ENCODE measurements at regions not wholly inside any gene's neighbourhood (a gene's known extent, or its start where the extent isn't known, plus 50 kb on each side); places are given as distances from the start of the nearest gene placed in this dataset.

DNA sequence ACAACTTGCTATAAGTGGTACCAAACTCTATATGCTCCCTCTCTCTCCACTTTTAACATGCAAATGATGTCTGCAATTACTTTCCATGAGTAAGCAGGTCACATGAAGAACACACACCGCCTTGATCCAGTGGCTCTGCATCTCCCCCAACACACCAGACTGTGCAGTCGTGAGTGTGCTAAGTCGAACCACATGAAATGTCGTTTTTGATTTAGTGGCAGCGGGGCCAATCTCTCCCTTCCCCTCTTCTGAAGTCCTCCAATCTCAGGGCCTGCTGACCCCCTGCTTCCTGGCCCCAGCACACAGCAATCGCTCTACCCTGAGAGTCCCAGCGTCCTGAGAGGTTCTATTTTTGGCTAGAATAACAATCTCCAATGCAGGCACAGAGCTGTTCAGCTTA, 312.5 kb downstream of the SHQ1 start:
- ATAC-seq: peak; percentile 31
- no peak overlapping the region for H3K27ac Mint-ChIP-seq
- H3K4me2 ChIP-seq: no peak overlapping the region

More for the DNA sequence above, 312.5 kb downstream of the SHQ1 start:
- Mint-ChIP-seq H3K9me3 (peaks cover 3% of the 10 kb centered on the region; the same call in 1 of the 3 replicates), H3K36me3 (ENCODE audit: low read depth) (no peaks in the 10 kb centered on the region), H3K4me1 (peaks cover 19% of the 10 kb centered on the region), H3K4me3 (no peak overlapping the region), H3K27me3 (ENCODE audit: insufficient read depth, low read depth, poor library complexity) (peaks cover 3% of the 10 kb centered on the region)
- Histone ChIP-seq H3K9me2 (ENCODE audit: insufficient read depth) (no peaks in the 10 kb centered on the region; the same call in 1 of the 2 replicates), H3F3A (replicated peaks; ENCODE audit: low read depth) (no peaks in the 10 kb centered on the region), H3K36me3 (ENCODE audit: insufficient read depth) (no peaks in the 10 kb centered on the region), H3K4me1 (ENCODE audit: insufficient read depth) (0 out of 2 replicates have a peak, but pooled peaks cover 6% of the 10 kb centered on the region), H2AFZ (peak overlapping the region; percentile 9), H3K4me3 (no peak overlapping the region), H3K79me2 (replicated peaks; ENCODE audit: insufficient read depth) (no peaks in the 10 kb centered on the region), H3K27me3 (ENCODE audit: insufficient read depth) (no peaks in the 10 kb centered on the region), H3K27ac (ENCODE audit: low read depth) (no peak overlapping the region), H4K20me1 (replicated peaks; ENCODE audit: insufficient read depth) (no peaks in the 10 kb centered on the region)
- no peak for DNase-seq (ENCODE audit: low spot score)
- no peak for TF ChIP-seq ZNF331 (CRISPR knock-in tag; IDR thresholded peaks at IDR 0.05; ENCODE audit: low read depth)
- TF ChIP-seq EZH2 (IDR thresholded peaks at IDR 0.05; ENCODE audit: low read depth, unreplicated experiment): no peak
- no peak for TF ChIP-seq REST (IDR thresholded peaks at IDR 0.05; ENCODE audit: unreplicated experiment)
- TF ChIP-seq CREB1 (CRISPR knock-in tag; IDR thresholded peaks at IDR 0.05; ENCODE audit: low read depth): no peak
- TF ChIP-seq JUNB (IDR thresholded peaks at IDR 0.05; ENCODE audit: unreplicated experiment): no peak
- TF ChIP-seq ZNF114 (CRISPR knock-in tag; IDR thresholded peaks at IDR 0.05): no peak
- TF ChIP-seq, protein P1, sequence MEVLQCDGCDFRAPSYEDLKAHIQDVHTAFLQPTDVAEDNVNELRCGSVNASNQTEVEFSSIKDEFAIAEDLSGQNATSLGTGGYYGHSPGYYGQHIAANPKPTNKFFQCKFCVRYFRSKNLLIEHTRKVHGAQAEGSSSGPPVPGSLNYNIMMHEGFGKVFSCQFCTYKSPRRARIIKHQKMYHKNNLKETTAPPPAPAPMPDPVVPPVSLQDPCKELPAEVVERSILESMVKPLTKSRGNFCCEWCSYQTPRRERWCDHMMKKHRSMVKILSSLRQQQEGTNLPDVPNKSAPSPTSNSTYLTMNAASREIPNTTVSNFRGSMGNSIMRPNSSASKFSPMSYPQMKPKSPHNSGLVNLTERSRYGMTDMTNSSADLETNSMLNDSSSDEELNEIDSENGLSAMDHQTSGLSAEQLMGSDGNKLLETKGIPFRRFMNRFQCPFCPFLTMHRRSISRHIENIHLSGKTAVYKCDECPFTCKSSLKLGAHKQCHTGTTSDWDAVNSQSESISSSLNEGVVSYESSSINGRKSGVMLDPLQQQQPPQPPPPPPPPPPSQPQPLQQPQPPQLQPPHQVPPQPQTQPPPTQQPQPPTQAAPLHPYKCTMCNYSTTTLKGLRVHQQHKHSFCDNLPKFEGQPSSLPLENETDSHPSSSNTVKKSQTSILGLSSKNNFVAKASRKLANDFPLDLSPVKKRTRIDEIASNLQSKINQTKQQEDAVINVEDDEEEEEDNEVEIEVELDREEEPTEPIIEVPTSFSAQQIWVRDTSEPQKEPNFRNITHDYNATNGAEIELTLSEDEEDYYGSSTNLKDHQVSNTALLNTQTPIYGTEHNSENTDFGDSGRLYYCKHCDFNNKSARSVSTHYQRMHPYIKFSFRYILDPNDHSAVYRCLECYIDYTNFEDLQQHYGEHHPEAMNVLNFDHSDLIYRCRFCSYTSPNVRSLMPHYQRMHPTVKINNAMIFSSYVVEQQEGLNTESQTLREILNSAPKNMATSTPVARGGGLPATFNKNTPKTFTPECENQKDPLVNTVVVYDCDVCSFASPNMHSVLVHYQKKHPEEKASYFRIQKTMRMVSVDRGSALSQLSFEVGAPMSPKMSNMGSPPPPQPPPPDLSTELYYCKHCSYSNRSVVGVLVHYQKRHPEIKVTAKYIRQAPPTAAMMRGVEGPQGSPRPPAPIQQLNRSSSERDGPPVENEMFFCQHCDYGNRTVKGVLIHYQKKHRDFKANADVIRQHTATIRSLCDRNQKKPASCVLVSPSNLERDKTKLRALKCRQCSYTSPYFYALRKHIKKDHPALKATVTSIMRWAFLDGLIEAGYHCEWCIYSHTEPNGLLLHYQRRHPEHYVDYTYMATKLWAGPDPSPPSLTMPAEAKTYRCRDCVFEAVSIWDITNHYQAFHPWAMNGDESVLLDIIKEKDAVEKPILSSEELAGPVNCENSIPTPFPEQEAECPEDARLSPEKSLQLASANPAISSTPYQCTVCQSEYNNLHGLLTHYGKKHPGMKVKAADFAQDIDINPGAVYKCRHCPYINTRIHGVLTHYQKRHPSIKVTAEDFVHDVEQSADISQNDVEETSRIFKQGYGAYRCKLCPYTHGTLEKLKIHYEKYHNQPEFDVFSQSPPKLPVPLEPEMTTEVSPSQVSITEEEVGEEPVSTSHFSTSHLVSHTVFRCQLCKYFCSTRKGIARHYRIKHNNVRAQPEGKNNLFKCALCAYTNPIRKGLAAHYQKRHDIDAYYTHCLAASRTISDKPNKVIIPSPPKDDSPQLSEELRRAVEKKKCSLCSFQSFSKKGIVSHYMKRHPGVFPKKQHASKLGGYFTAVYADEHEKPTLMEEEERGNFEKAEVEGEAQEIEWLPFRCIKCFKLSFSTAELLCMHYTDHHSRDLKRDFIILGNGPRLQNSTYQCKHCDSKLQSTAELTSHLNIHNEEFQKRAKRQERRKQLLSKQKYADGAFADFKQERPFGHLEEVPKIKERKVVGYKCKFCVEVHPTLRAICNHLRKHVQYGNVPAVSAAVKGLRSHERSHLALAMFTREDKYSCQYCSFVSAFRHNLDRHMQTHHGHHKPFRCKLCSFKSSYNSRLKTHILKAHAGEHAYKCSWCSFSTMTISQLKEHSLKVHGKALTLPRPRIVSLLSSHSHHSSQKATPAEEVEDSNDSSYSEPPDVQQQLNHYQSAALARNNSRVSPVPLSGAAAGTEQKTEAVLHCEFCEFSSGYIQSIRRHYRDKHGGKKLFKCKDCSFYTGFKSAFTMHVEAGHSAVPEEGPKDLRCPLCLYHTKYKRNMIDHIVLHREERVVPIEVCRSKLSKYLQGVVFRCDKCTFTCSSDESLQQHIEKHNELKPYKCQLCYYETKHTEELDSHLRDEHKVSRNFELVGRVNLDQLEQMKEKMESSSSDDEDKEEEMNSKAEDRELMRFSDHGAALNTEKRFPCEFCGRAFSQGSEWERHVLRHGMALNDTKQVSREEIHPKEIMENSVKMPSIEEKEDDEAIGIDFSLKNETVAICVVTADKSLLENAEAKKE (CRISPR knock-in tag; IDR thresholded peaks at IDR 0.05): no peak
- TF ChIP-seq, protein P2, sequence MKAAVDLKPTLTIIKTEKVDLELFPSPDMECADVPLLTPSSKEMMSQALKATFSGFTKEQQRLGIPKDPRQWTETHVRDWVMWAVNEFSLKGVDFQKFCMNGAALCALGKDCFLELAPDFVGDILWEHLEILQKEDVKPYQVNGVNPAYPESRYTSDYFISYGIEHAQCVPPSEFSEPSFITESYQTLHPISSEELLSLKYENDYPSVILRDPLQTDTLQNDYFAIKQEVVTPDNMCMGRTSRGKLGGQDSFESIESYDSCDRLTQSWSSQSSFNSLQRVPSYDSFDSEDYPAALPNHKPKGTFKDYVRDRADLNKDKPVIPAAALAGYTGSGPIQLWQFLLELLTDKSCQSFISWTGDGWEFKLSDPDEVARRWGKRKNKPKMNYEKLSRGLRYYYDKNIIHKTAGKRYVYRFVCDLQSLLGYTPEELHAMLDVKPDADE (IDR thresholded peaks at IDR 0.05): no peak
- TF ChIP-seq POLR2AphosphoS5 (IDR thresholded peaks at IDR 0.05; ENCODE audit: low read depth): no peak
